Bone marrow (tissue), 2 donors: ENCODE measurements at regions not wholly inside any gene's neighbourhood (a gene's known extent, or its start where the extent isn't known, plus 50 kb on each side); places are given as distances from the start of the nearest gene placed in this dataset.
"Not testable (repeated sequence)": the region's sequence is repeated elsewhere in the genome, so short reads cannot be mapped to it uniquely, and the experiment has no call there.

Experiments
- DNase-seq, 2 donors: peaks; one replicate each; lab custom pipeline; 2025; lab: John Stamatoyannopoulos, UW

- DNase-seq = no peak
Measured at GRCh38 chr1:238465449-238465848, 574.7 kb upstream of the ZP4 start.

GRCh38 chr1:238458899-238459298 lies 568.2 kb upstream of the ZP4 start:
- DNase-seq = no peak

GRCh38 chr1:238457610-238458009 lies 566.9 kb upstream of the ZP4 start:
- no peak for DNase-seq

GRCh38 chr1:238451781-238452310 lies 561.1 kb upstream of the ZP4 start:
- DNase-seq = no peak

- DNase-seq = no peak
Measured at GRCh38 chr1:238450976-238451375, 560.3 kb upstream of the ZP4 start.

GRCh38 chr1:238443687-238444086 lies 553.0 kb upstream of the ZP4 start:
- DNase-seq = no peak

GRCh38 chr1:238439511-238439910 lies 548.8 kb upstream of the ZP4 start:
- no peak for DNase-seq

GRCh38 chr1:238438311-238439270 lies 547.9 kb upstream of the ZP4 start:
- DNase-seq = no peak

- not testable (repeated sequence) for DNase-seq
Measured at GRCh38 chr1:238429703-238430102, 539.0 kb upstream of the ZP4 start.

GRCh38 chr1:238419209-238419608 lies 528.5 kb upstream of the ZP4 start:
- no peak for DNase-seq

GRCh38 chr1:238409932-238410331 lies 519.2 kb upstream of the ZP4 start:
- no peak for DNase-seq

- DNase-seq = no peak
Measured at GRCh38 chr1:238409191-238409850, 518.6 kb upstream of the ZP4 start.

GRCh38 chr1:238408737-238409136 lies 518.0 kb upstream of the ZP4 start:
- DNase-seq = no peak

GRCh38 chr1:238406098-238406860 lies 515.6 kb upstream of the ZP4 start:
- DNase-seq = no peak

- DNase-seq = no peak
Measured at GRCh38 chr1:238404921-238405320, 514.2 kb upstream of the ZP4 start.

- DNase-seq = no peak
Measured at GRCh38 chr1:238404481-238404880, 513.8 kb upstream of the ZP4 start.

- DNase-seq = no peak
Measured at GRCh38 chr1:238401144-238401543, 510.4 kb upstream of the ZP4 start.

GRCh38 chr1:238399558-238399957 lies 508.8 kb upstream of the ZP4 start:
- DNase-seq = peak in 1 of 2 donors; percentile 4

GRCh38 chr1:238396140-238396539 lies 505.4 kb upstream of the ZP4 start:
- no peak for DNase-seq

GRCh38 chr1:238384381-238384780 lies 493.7 kb upstream of the ZP4 start:
- DNase-seq = no peak

- DNase-seq = no peak
Measured at GRCh38 chr1:238380167-238380566, 489.4 kb upstream of the ZP4 start.

GRCh38 chr1:238379446-238379845 lies 488.7 kb upstream of the ZP4 start:
- DNase-seq = not testable (repeated sequence)
